OCI-LY1 (cell line): ENCODE measurements at regions not wholly inside any gene's neighbourhood (a gene's known extent, or its start where the extent isn't known, plus 50 kb on each side); places are given as distances from the start of the nearest gene placed in this dataset.

Experiments used
- H2AFZ ChIP-seq: fragments of 200-600 bp; sonication (generic), shearing (Covaris generic); 2 replicates; pipeline ENCODE4 v1.6.0; 2014; ENCODE audit warnings: antibody characterized with exemption, mild to moderate bottlenecking, low read length
- H3F3A ChIP-seq: fragments of 200-600 bp; sonication (generic), shearing (Covaris generic); 2 replicates; pipeline ENCODE4 v1.6.0; 2014; ENCODE audit warnings: mild to moderate bottlenecking, antibody characterized with exemption, low read length, moderate library complexity; ENCODE audit not compliant: insufficient read depth
- H3K27ac ChIP-seq: fragments of 200-600 bp; sonication (generic); 2 replicates; pipeline ENCODE4 v1.5.1; 2014; ENCODE audit warnings: low read length, mixed run types, mild to moderate bottlenecking, low read depth; ENCODE audit not compliant: poor library complexity, severe bottlenecking
- H3K27me3 ChIP-seq: fragments of 200-600 bp; sonication (generic); 2 replicates; pipeline ENCODE4 v1.6.0; 2014; ENCODE audit warnings: antibody characterized with exemption, mild to moderate bottlenecking, low read length, moderate library complexity; ENCODE audit not compliant: insufficient read depth
- H3K36me3 ChIP-seq: fragments of 200-600 bp; sonication (generic); 2 replicates; pipeline ENCODE4 v1.6.1; 2014; ENCODE audit warnings: mild to moderate bottlenecking, antibody characterized with exemption, low read length, moderate library complexity, mixed read lengths; ENCODE audit not compliant: insufficient read depth
- H3K4me1 ChIP-seq: fragments of 200-600 bp; sonication (generic); 2 replicates; pipeline ENCODE4 v1.5.1; 2014; ENCODE audit warnings: mild to moderate bottlenecking, low read length, moderate library complexity; ENCODE audit not compliant: insufficient read depth, severe bottlenecking
- H3K4me2 ChIP-seq: fragments of 200-600 bp; sonication (generic), shearing (Covaris generic); 2 replicates; pipeline ENCODE4 v1.6.1; 2014; ENCODE audit warnings: low read length
- H3K4me3 ChIP-seq: fragments of 200-600 bp; sonication (generic); 2 replicates; pipeline ENCODE4 v1.5.1; 2014; ENCODE audit warnings: low read length, low read depth, mild to moderate bottlenecking, mixed read lengths; ENCODE audit not compliant: poor library complexity, severe bottlenecking
- H3K79me2 ChIP-seq: fragments of 200-600 bp; shearing (Covaris generic); 2 replicates; pipeline ENCODE4 v1.6.1; 2016; ENCODE audit warnings: mixed run types, low read length, mixed read lengths; ENCODE audit not compliant: insufficient read depth
- H3K9ac ChIP-seq: fragments of 200-600 bp; sonication (generic), shearing (Covaris generic); 2 replicates; pipeline ENCODE4 v1.6.1; 2014; ENCODE audit warnings: mild to moderate bottlenecking, low read length, mixed read lengths
- H3K9me2 ChIP-seq: fragments of 200-600 bp; sonication (generic), shearing (Covaris generic); 2 replicates; pipeline ENCODE4 v1.6.1; 2014; ENCODE audit warnings: low read depth, mild to moderate bottlenecking, low read length, mixed read lengths
- H3K9me3 ChIP-seq: fragments of 200-600 bp; shearing (Covaris generic); 2 replicates; pipeline ENCODE4 v1.6.1; 2014; ENCODE audit warnings: low read length, mixed read lengths
- H4K20me1 ChIP-seq: fragments of 200-600 bp; sonication (generic), shearing (Covaris generic); 2 replicates; pipeline ENCODE4 v1.6.0; 2016; ENCODE audit warnings: mild to moderate bottlenecking, low read length; ENCODE audit not compliant: insufficient read depth
- CTCF ChIP-seq: fragments of 200-600 bp; sonication (generic), shearing (Covaris generic); IDR thresholded peaks from 2 replicates; pipeline ENCODE4 v1.5.1; 2017; ENCODE audit warnings: mild to moderate bottlenecking, antibody characterized with exemption, low read length, moderate library complexity, mixed read lengths
- EZH2 ChIP-seq: fragments of 200-600 bp; sonication (generic), shearing (Covaris generic); IDR thresholded peaks from 2 replicates; pipeline ENCODE4 v1.8.0; 2017; ENCODE audit warnings: borderline replicate concordance, mixed run types, mild to moderate bottlenecking, antibody characterized with exemption, low read length, moderate library complexity, mixed read lengths

GRCh38 chr17:36791942-36792475, 145.3 kb upstream of the LHX1 start:
- no peak overlapping the region for H3K4me2 ChIP-seq
- no peaks in the 10 kb centered on the region for H3K79me2 ChIP-seq
- H3K9me2 ChIP-seq, result no peaks in the 10 kb centered on the region
- H3K27me3 ChIP-seq, result no peaks in the 10 kb centered on the region
- H3K36me3 ChIP-seq, result no peaks in the 10 kb centered on the region
- no peaks in the 10 kb centered on the region for H3K9me3 ChIP-seq
- no peak overlapping the region for H3K9ac ChIP-seq
- TF ChIP-seq CTCF, result no peak
- TF ChIP-seq EZH2, result no peak
- no peaks in the 10 kb centered on the region for H3K4me1 ChIP-seq
- H3F3A ChIP-seq, result no peaks in the 10 kb centered on the region
- H3K27ac ChIP-seq, result no peak overlapping the region
- no peak overlapping the region for H3K4me3 ChIP-seq
- no peaks in the 10 kb centered on the region for H4K20me1 ChIP-seq
- H2AFZ ChIP-seq, result no peak overlapping the region

- no peaks in the 10 kb centered on the region for H3K36me3 ChIP-seq
- no peaks in the 10 kb centered on the region for H3K9me3 ChIP-seq
- H3K4me2 ChIP-seq, result no peak overlapping the region
- no peaks in the 10 kb centered on the region for H4K20me1 ChIP-seq
- H3K27me3 ChIP-seq, result no peaks in the 10 kb centered on the region
- H2AFZ ChIP-seq, result no peak overlapping the region
- H3K79me2 ChIP-seq, result no peaks in the 10 kb centered on the region
- TF ChIP-seq CTCF (no peak), EZH2 (no peak)
- H3F3A ChIP-seq, result no peaks in the 10 kb centered on the region
- H3K4me1 ChIP-seq, result no peaks in the 10 kb centered on the region
- H3K4me3 ChIP-seq, result no peak overlapping the region
- H3K9ac ChIP-seq, result no peak overlapping the region
- no peak overlapping the region for H3K27ac ChIP-seq
- no peaks in the 10 kb centered on the region for H3K9me2 ChIP-seq
These were observed 144.4 kb upstream of the LHX1 start for GRCh38 chr17:36792849-36793248.

- TF ChIP-seq EZH2 (no peak), CTCF (no peak)
- Histone ChIP-seq H4K20me1 (no peaks in the 10 kb centered on the region), H3K9me2 (no peaks in the 10 kb centered on the region), H3K9me3 (no peaks in the 10 kb centered on the region), H3K4me2 (no peak overlapping the region), H3K9ac (no peak overlapping the region), H3K36me3 (no peaks in the 10 kb centered on the region), H3K27me3 (no peaks in the 10 kb centered on the region), H3K4me1 (no peaks in the 10 kb centered on the region), H2AFZ (no peak overlapping the region), H3F3A (no peaks in the 10 kb centered on the region), H3K79me2 (no peaks in the 10 kb centered on the region), H3K4me3 (no peak overlapping the region), H3K27ac (no peak overlapping the region)
These were observed 143.3 kb upstream of the LHX1 start for GRCh38 chr17:36793976-36794375.
